VCaP (cell line): ENCODE measurements at regions not wholly inside any gene's neighbourhood (a gene's known extent, or its start where the extent isn't known, plus 50 kb on each side); places are given as distances from the start of the nearest gene placed in this dataset.
"Not testable (repeated sequence)": the region's sequence is repeated elsewhere in the genome, so short reads cannot be mapped to it uniquely, and the experiment has no call there.

Experiments used
- H3K27ac ChIP-seq: fragments of 450-650 bp; 2 replicates; pipeline ENCODE4 v1.5.1; 2017
- CTCF ChIP-seq: fragments of 450-650 bp; conservative IDR thresholded peaks from 2 replicates; pipeline ENCODE4 v1.5.1; 2017; ENCODE audit warnings: mild to moderate bottlenecking, moderate library complexity

- H3K27ac ChIP-seq = no peak overlapping the region
- no peak for TF ChIP-seq CTCF
Observed at GRCh38 chr2:58398406-58398805, 157.3 kb upstream of the FANCL start.

DNA sequence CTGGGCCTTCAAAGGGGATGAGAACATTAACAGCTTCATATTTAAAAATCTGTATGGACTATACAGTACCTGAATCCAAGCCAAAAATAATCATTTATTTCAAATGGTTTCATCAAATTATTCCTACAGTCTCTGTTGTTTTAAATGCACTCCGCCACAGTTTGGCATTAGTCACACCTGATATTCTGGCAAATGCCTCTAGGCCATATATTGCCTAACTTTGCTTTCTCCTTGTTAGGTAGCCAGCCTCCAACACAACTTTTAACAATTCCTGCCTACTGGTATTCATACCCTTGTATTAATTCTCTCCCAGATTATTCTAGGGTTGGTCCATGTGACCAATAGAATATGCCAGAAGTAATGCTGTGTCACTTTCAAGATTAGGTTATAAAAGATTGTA lies 146.6 kb upstream of the FANCL start:
- TF ChIP-seq CTCF = no peak
- H3K27ac ChIP-seq = no peak overlapping the region

DNA sequence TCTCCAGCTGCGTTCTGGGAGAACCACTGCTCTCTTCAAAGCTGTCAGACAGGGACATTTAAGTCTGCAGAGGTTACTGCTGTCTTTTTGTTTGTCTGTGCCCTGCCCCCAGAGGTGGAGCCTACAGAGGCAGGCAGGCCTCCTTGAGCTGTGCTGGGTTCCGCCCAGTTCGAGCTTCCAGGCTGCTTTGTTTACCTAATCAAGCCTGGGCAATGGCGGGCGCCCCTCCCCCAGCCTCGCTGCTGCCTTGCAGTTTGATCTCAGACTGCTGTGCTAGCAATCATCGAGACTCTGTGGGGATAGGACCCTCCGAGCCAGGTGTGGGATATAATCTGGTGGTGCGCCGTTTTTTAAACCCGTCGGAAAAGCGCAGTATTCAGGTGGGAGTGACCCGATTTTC lies 145.8 kb upstream of the FANCL start:
- not testable (repeated sequence) for H3K27ac ChIP-seq

- TF ChIP-seq CTCF = no peak
- no peak overlapping the region for H3K27ac ChIP-seq
Observed at GRCh38 chr2:58378152-58378551, 137.0 kb upstream of the FANCL start.

GRCh38 chr2:58377181-58377580 lies 136.1 kb upstream of the FANCL start:
- no peak overlapping the region for H3K27ac ChIP-seq
- no peak for TF ChIP-seq CTCF

GRCh38 chr2:58376592-58376991 lies 135.5 kb upstream of the FANCL start:
- TF ChIP-seq CTCF = no peak
- H3K27ac ChIP-seq = no peak overlapping the region

GRCh38 chr2:58369594-58369993 lies 128.5 kb upstream of the FANCL start:
- no peak overlapping the region for H3K27ac ChIP-seq
- no peak for TF ChIP-seq CTCF

DNA sequence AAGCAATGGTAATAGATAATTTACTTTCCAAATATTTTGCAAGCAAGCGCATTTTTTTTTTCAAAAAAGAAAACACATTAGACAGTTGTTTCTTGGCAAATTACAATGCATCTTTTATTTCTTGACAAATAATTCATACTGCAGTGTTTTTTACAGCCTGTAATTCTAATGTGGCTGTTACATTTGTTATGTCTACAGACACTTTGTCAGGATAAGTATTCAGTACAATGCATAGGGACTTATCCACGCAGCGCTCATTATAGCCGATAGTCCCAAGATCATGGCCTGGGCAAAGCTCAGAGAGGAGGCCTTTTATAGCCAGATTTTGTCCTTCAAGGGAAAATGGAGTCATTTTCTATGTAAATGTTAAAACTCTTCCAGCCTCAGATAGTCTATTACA lies 123.0 kb upstream of the FANCL start:
- no peak for TF ChIP-seq CTCF
- no peak overlapping the region for H3K27ac ChIP-seq
